Neural progenitor cell (in vitro differentiated cells): ENCODE measurements at regions not wholly inside any gene's neighbourhood (a gene's known extent, or its start where the extent isn't known, plus 50 kb on each side); places are given as distances from the start of the nearest gene placed in this dataset.

Experiments
- EZH2 ChIP-seq: fragments of 200-600 bp; sonication (generic); IDR thresholded peaks from 2 replicates; pipeline ENCODE4 v1.6.1; 2017; ENCODE audit warnings: antibody characterized with exemption, mild to moderate bottlenecking, moderate library complexity
- EZH2phosphoT487 ChIP-seq: fragments of 200-600 bp; sonication (generic); IDR thresholded peaks from 2 replicates; pipeline ENCODE4 v1.6.1; 2017; ENCODE audit warnings: antibody characterized with exemption
- TF ChIP-seq, protein P1 (sequence below): fragments of 200-600 bp; sonication (generic); IDR thresholded peaks from 2 replicates; pipeline ENCODE4 v1.5.1; 2017; ENCODE audit warnings: antibody characterized with exemption, mild to moderate bottlenecking

DNA sequence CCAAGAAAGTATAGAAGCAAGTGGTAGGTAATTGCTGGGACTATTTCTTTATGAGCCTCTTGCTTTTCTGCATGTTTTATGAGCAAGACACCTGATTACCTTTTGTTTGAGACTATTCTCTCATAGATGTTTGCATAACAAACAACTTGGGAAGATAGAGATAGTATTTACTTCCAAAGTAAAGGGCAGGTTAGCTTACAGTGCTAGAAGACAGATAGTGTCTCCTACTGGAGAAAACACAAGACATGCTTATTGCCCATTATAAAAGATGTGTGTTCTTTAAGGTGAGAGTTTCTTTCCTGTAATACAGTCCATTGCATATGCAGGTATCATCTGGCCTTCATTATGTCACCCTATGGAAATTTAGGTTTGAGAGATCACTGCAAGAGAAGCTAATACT is 174.2 kb upstream of the FUT9 start:
- TF ChIP-seq, protein P1, sequence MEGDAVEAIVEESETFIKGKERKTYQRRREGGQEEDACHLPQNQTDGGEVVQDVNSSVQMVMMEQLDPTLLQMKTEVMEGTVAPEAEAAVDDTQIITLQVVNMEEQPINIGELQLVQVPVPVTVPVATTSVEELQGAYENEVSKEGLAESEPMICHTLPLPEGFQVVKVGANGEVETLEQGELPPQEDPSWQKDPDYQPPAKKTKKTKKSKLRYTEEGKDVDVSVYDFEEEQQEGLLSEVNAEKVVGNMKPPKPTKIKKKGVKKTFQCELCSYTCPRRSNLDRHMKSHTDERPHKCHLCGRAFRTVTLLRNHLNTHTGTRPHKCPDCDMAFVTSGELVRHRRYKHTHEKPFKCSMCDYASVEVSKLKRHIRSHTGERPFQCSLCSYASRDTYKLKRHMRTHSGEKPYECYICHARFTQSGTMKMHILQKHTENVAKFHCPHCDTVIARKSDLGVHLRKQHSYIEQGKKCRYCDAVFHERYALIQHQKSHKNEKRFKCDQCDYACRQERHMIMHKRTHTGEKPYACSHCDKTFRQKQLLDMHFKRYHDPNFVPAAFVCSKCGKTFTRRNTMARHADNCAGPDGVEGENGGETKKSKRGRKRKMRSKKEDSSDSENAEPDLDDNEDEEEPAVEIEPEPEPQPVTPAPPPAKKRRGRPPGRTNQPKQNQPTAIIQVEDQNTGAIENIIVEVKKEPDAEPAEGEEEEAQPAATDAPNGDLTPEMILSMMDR = no peak
- TF ChIP-seq EZH2phosphoT487 (no peak), EZH2 (no peak)
